ENCODE measurements at regions not wholly inside any gene's neighbourhood (a gene's known extent, or its start where the extent isn't known, plus 50 kb on each side); places are given as distances from the start of the nearest gene placed in this dataset.

DNA sequence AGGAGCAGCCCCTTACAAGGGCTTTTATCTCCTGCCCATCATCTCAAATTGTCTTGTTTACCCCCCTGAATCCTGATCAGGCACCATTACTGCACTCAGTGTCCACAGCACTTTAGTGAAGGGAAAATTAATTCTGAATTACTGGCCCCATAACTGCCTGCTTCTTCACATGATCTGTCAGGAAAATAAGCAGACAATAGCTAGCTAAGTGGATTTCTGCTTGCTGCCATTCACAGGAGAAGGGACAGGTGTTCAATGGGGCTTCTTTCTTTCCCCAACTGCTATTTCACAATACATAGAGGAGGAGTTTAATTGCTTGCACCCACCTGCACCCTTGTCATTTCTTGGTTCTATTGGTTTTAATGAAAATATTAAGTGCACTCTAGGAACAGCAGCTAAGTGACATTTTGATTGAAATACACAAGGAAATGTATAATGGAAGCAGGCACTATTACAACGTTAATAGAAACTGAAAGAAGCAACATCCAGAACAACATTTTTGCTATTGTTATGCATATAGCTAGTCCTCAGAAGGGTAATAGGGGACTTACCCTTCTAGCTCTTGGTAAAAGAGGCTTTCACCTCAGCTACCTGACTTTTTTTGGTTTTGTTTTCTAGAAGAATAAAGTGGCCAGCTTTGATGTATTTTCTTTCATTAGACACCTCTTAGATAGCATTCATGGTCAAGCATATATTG is 599.3 kb upstream of the TLE4 start (continued):
- TF ChIP-seq, protein P1, sequence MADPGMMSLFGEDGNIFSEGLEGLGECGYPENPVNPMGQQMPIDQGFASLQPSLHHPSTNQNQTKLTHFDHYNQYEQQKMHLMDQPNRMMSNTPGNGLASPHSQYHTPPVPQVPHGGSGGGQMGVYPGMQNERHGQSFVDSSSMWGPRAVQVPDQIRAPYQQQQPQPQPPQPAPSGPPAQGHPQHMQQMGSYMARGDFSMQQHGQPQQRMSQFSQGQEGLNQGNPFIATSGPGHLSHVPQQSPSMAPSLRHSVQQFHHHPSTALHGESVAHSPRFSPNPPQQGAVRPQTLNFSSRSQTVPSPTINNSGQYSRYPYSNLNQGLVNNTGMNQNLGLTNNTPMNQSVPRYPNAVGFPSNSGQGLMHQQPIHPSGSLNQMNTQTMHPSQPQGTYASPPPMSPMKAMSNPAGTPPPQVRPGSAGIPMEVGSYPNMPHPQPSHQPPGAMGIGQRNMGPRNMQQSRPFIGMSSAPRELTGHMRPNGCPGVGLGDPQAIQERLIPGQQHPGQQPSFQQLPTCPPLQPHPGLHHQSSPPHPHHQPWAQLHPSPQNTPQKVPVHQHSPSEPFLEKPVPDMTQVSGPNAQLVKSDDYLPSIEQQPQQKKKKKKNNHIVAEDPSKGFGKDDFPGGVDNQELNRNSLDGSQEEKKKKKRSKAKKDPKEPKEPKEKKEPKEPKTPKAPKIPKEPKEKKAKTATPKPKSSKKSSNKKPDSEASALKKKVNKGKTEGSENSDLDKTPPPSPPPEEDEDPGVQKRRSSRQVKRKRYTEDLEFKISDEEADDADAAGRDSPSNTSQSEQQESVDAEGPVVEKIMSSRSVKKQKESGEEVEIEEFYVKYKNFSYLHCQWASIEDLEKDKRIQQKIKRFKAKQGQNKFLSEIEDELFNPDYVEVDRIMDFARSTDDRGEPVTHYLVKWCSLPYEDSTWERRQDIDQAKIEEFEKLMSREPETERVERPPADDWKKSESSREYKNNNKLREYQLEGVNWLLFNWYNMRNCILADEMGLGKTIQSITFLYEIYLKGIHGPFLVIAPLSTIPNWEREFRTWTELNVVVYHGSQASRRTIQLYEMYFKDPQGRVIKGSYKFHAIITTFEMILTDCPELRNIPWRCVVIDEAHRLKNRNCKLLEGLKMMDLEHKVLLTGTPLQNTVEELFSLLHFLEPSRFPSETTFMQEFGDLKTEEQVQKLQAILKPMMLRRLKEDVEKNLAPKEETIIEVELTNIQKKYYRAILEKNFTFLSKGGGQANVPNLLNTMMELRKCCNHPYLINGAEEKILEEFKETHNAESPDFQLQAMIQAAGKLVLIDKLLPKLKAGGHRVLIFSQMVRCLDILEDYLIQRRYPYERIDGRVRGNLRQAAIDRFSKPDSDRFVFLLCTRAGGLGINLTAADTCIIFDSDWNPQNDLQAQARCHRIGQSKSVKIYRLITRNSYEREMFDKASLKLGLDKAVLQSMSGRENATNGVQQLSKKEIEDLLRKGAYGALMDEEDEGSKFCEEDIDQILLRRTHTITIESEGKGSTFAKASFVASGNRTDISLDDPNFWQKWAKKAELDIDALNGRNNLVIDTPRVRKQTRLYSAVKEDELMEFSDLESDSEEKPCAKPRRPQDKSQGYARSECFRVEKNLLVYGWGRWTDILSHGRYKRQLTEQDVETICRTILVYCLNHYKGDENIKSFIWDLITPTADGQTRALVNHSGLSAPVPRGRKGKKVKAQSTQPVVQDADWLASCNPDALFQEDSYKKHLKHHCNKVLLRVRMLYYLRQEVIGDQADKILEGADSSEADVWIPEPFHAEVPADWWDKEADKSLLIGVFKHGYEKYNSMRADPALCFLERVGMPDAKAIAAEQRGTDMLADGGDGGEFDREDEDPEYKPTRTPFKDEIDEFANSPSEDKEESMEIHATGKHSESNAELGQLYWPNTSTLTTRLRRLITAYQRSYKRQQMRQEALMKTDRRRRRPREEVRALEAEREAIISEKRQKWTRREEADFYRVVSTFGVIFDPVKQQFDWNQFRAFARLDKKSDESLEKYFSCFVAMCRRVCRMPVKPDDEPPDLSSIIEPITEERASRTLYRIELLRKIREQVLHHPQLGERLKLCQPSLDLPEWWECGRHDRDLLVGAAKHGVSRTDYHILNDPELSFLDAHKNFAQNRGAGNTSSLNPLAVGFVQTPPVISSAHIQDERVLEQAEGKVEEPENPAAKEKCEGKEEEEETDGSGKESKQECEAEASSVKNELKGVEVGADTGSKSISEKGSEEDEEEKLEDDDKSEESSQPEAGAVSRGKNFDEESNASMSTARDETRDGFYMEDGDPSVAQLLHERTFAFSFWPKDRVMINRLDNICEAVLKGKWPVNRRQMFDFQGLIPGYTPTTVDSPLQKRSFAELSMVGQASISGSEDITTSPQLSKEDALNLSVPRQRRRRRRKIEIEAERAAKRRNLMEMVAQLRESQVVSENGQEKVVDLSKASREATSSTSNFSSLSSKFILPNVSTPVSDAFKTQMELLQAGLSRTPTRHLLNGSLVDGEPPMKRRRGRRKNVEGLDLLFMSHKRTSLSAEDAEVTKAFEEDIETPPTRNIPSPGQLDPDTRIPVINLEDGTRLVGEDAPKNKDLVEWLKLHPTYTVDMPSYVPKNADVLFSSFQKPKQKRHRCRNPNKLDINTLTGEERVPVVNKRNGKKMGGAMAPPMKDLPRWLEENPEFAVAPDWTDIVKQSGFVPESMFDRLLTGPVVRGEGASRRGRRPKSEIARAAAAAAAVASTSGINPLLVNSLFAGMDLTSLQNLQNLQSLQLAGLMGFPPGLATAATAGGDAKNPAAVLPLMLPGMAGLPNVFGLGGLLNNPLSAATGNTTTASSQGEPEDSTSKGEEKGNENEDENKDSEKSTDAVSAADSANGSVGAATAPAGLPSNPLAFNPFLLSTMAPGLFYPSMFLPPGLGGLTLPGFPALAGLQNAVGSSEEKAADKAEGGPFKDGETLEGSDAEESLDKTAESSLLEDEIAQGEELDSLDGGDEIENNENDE (IDR thresholded peaks at IDR 0.05; ENCODE audit: insufficient replicate concordance, low read length) = peak; percentile 50
- peak in 1 of 2 experiments; percentile 75; a peak in 1 of 3 replicates for TF ChIP-seq EP300 (IDR thresholded peaks at IDR 0.05; ENCODE audit: borderline replicate concordance in 1 of 2, low read depth in 2 of 2, low read length in 2 of 2)
- TF ChIP-seq, protein P2, sequence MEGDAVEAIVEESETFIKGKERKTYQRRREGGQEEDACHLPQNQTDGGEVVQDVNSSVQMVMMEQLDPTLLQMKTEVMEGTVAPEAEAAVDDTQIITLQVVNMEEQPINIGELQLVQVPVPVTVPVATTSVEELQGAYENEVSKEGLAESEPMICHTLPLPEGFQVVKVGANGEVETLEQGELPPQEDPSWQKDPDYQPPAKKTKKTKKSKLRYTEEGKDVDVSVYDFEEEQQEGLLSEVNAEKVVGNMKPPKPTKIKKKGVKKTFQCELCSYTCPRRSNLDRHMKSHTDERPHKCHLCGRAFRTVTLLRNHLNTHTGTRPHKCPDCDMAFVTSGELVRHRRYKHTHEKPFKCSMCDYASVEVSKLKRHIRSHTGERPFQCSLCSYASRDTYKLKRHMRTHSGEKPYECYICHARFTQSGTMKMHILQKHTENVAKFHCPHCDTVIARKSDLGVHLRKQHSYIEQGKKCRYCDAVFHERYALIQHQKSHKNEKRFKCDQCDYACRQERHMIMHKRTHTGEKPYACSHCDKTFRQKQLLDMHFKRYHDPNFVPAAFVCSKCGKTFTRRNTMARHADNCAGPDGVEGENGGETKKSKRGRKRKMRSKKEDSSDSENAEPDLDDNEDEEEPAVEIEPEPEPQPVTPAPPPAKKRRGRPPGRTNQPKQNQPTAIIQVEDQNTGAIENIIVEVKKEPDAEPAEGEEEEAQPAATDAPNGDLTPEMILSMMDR (IDR thresholded peaks at IDR 0.05; ENCODE audit: control extremely low read depth in 1 of 3, insufficient read depth in 1 of 3, low read depth in 1 of 3, low read length in 3 of 3) = no peak
- no peak for TF ChIP-seq MAFK (IDR thresholded peaks at IDR 0.05; ENCODE audit: low read depth, low read length)
- TF ChIP-seq BRCA1 (IDR thresholded peaks at IDR 0.05; ENCODE audit: low read depth, low read length) = no peak
- TF ChIP-seq NANOG (IDR thresholded peaks at IDR 0.05; ENCODE audit: insufficient read depth, low read depth, low read length, poor library complexity, severe bottlenecking) = peak; percentile 36
